H1 (cell line): ENCODE measurements at regions not wholly inside any gene's neighbourhood (a gene's known extent, or its start where the extent isn't known, plus 50 kb on each side); places are given as distances from the start of the nearest gene placed in this dataset.

Experiments used
- EP300 ChIP-seq, 2 experiments: IDR thresholded peaks; 1 replicate in 1 of 2; 2 replicates in 1 of 2; pipeline ENCODE4 v1.6.1; 2011 to 2012; ENCODE audit warnings: low read depth in 2 of 2, low read length in 2 of 2, mild to moderate bottlenecking in 2 of 2, borderline replicate concordance in 1 of 2, inconsistent platforms in 1 of 2, moderate library complexity in 1 of 2
- JUN ChIP-seq: IDR thresholded peaks from 2 replicates; pipeline ENCODE4 v1.6.1; 2011; ENCODE audit warnings: low read depth, mild to moderate bottlenecking, improper control_type of control experiment, low read length
- SAP30 ChIP-seq: fragments of 300-600 bp; sonication (generic); IDR thresholded peaks from 2 replicates; pipeline ENCODE4 v1.7.1; 2012; ENCODE audit warnings: low read length, moderate library complexity, mild to moderate bottlenecking, inconsistent platforms; ENCODE audit not compliant: insufficient read depth, insufficient replicate concordance

DNA sequence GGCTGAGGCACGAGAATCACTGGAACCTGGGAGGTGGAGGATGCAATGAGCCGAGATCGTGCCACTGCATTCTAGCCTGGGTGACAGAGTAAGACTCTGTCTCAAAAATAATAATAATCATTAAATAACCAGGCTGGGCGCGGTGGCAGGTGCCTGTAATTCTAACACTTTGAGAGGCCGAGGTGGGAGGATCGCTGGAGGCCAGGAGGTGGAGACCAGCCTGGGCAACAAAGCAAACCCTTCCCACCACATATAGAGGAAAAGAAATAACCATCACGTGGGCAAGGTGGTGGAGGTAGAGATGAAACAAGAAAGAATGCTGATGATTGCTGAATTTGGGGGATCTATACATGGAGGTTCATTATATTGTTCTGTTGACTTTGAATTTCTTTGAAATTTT is 63.4 kb upstream of the PIM1 start:
- TF ChIP-seq JUN = no peak
- no peak for TF ChIP-seq SAP30
- no peak for TF ChIP-seq EP300 (IDR thresholded peaks at IDR 0.05; ENCODE audit: borderline replicate concordance in 1 of 2, low read depth in 2 of 2, low read length in 2 of 2)
